ENCODE measurements at regions not wholly inside any gene's neighbourhood (a gene's known extent, or its start where the extent isn't known, plus 50 kb on each side); places are given as distances from the start of the nearest gene placed in this dataset.
"Not testable (repeated sequence)": the region's sequence is repeated elsewhere in the genome, so short reads cannot be mapped to it uniquely, and the experiment has no call there.

GRCh38 chr3:125767641-125768040 is 172.3 kb upstream of the OSBPL11 start:
- Histone ChIP-seq H4K20me1 (ENCODE audit: insufficient read depth) (no peaks in the 10 kb centered on the region), H3K4me3 (no peak overlapping the region), H3K9me2 (ENCODE audit: insufficient read depth) (no peaks in the 10 kb centered on the region), H2AFZ (no peak overlapping the region), H3K27ac (no peak overlapping the region), H3K27me3 (replicated peaks; ENCODE audit: insufficient read depth) (peaks cover 11% of the 10 kb centered on the region), H3F3A (ENCODE audit: insufficient read depth) (no peaks in the 10 kb centered on the region), H3K36me3 (ENCODE audit: low read depth) (no peaks in the 10 kb centered on the region), H3K4me1 (ENCODE audit: insufficient read depth) (no peaks in the 10 kb centered on the region), H3K4me2 (ENCODE audit: unreplicated experiment) (no peak overlapping the region), H3K9me3 (ENCODE audit: low read depth) (no peaks in the 10 kb centered on the region), H3K9ac (no peak overlapping the region), H3K79me2 (ENCODE audit: insufficient read depth) (no peaks in the 10 kb centered on the region)
- 94 to 95% methylated on average over 13 to 14 of the region's 14 CpGs for WGBS, 2 experiments (ENCODE audit: low coverage in 1 of 2, low lambda C conversion rate in 2 of 2, missing lambda C conversion rate in 2 of 2)
- no peak for DNase-seq
- in situ Hi-C loops (cut with MboI): no loop called here
- TF ChIP-seq EZH2phosphoT487 (IDR thresholded peaks at IDR 0.05; ENCODE audit: insufficient read depth, low read depth): no peak
- TF ChIP-seq EZH2 (IDR thresholded peaks at IDR 0.05; ENCODE audit: insufficient read depth, poor library complexity, severe bottlenecking): no peak

- H3K9ac ChIP-seq; H4K20me1 ChIP-seq (ENCODE audit: insufficient read depth); H3K79me2 ChIP-seq (ENCODE audit: insufficient read depth); H3K4me1 ChIP-seq (ENCODE audit: insufficient read depth); H2AFZ ChIP-seq; H3K9me2 ChIP-seq (ENCODE audit: insufficient read depth); in situ Hi-C loops (cut with MboI); H3K27ac ChIP-seq; H3K9me3 ChIP-seq (ENCODE audit: low read depth); H3K4me2 ChIP-seq (ENCODE audit: unreplicated experiment); H3K36me3 ChIP-seq (ENCODE audit: low read depth); H3F3A ChIP-seq (ENCODE audit: insufficient read depth); H3K27me3 ChIP-seq (replicated peaks; ENCODE audit: insufficient read depth); DNase-seq; H3K4me3 ChIP-seq: not testable (repeated sequence)
- 45 to 49% methylated on average over 7 of the region's 7 CpGs for WGBS, 2 experiments (ENCODE audit: low coverage in 1 of 2, low lambda C conversion rate in 2 of 2, missing lambda C conversion rate in 2 of 2)
Measured at GRCh38 chr3:125768821-125769220, 173.5 kb upstream of the OSBPL11 start.

GRCh38 chr3:125771506-125771905 is 176.2 kb upstream of the OSBPL11 start:
- H3K4me2 ChIP-seq (ENCODE audit: unreplicated experiment); H3K36me3 ChIP-seq (ENCODE audit: low read depth); DNase-seq; H4K20me1 ChIP-seq (ENCODE audit: insufficient read depth); in situ Hi-C loops (cut with MboI); H3K9me2 ChIP-seq (ENCODE audit: insufficient read depth); H2AFZ ChIP-seq; H3K4me3 ChIP-seq; H3K27ac ChIP-seq; H3K4me1 ChIP-seq (ENCODE audit: insufficient read depth); H3K9ac ChIP-seq; H3K27me3 ChIP-seq (replicated peaks; ENCODE audit: insufficient read depth); H3K9me3 ChIP-seq (ENCODE audit: low read depth); H3F3A ChIP-seq (ENCODE audit: insufficient read depth); H3K79me2 ChIP-seq (ENCODE audit: insufficient read depth): not testable (repeated sequence)
- WGBS, 2 experiments (ENCODE audit: low coverage in 1 of 2, low lambda C conversion rate in 2 of 2, missing lambda C conversion rate in 2 of 2): 63 to 74% methylated on average over 13 of the region's 13 CpGs

- DNase-seq; H3K79me2 ChIP-seq (ENCODE audit: insufficient read depth); H3K27me3 ChIP-seq (replicated peaks; ENCODE audit: insufficient read depth); H4K20me1 ChIP-seq (ENCODE audit: insufficient read depth); H3F3A ChIP-seq (ENCODE audit: insufficient read depth); H3K4me1 ChIP-seq (ENCODE audit: insufficient read depth); H3K9me2 ChIP-seq (ENCODE audit: insufficient read depth); H3K9ac ChIP-seq; H3K4me3 ChIP-seq; H3K4me2 ChIP-seq (ENCODE audit: unreplicated experiment); H3K27ac ChIP-seq; H3K9me3 ChIP-seq (ENCODE audit: low read depth); in situ Hi-C loops (cut with MboI); H2AFZ ChIP-seq; H3K36me3 ChIP-seq (ENCODE audit: low read depth): not testable (repeated sequence)
- 65% methylated on average over 4 to 7 of the region's 7 CpGs for WGBS, 2 experiments (ENCODE audit: low coverage in 1 of 2, low lambda C conversion rate in 2 of 2, missing lambda C conversion rate in 2 of 2)
Measured at GRCh38 chr3:125774433-125775034, 179.2 kb upstream of the OSBPL11 start.

- H3F3A ChIP-seq (ENCODE audit: insufficient read depth); H3K27me3 ChIP-seq (replicated peaks; ENCODE audit: insufficient read depth); H3K79me2 ChIP-seq (ENCODE audit: insufficient read depth); H3K9ac ChIP-seq; H3K27ac ChIP-seq; H3K9me2 ChIP-seq (ENCODE audit: insufficient read depth); H2AFZ ChIP-seq; H3K4me3 ChIP-seq; H3K4me2 ChIP-seq (ENCODE audit: unreplicated experiment); DNase-seq; in situ Hi-C loops (cut with MboI); H3K36me3 ChIP-seq (ENCODE audit: low read depth); H3K4me1 ChIP-seq (ENCODE audit: insufficient read depth); H4K20me1 ChIP-seq (ENCODE audit: insufficient read depth); H3K9me3 ChIP-seq (ENCODE audit: low read depth): not testable (repeated sequence)
- WGBS, 2 experiments (ENCODE audit: low coverage in 1 of 2, low lambda C conversion rate in 2 of 2, missing lambda C conversion rate in 2 of 2): 10 to 19% methylated on average over 3 of the region's 3 CpGs
Measured at GRCh38 chr3:125775106-125775505, 179.8 kb upstream of the OSBPL11 start.

- H3K9me2 ChIP-seq (ENCODE audit: insufficient read depth); H2AFZ ChIP-seq; H3K79me2 ChIP-seq (ENCODE audit: insufficient read depth); H3K9ac ChIP-seq; H3K4me2 ChIP-seq (ENCODE audit: unreplicated experiment); H3F3A ChIP-seq (ENCODE audit: insufficient read depth); H3K36me3 ChIP-seq (ENCODE audit: low read depth); H4K20me1 ChIP-seq (ENCODE audit: insufficient read depth); H3K4me3 ChIP-seq; H3K9me3 ChIP-seq (ENCODE audit: low read depth); H3K27me3 ChIP-seq (replicated peaks; ENCODE audit: insufficient read depth); DNase-seq; H3K27ac ChIP-seq; H3K4me1 ChIP-seq (ENCODE audit: insufficient read depth); in situ Hi-C loops (cut with MboI): not testable (repeated sequence)
- WGBS, 2 experiments (ENCODE audit: low coverage in 1 of 2, low lambda C conversion rate in 2 of 2, missing lambda C conversion rate in 2 of 2): 33 to 48% methylated on average over 6 to 7 of the region's 7 CpGs
Measured at GRCh38 chr3:125775606-125776294, 180.5 kb upstream of the OSBPL11 start.

GRCh38 chr3:125779276-125779675 is 184.0 kb upstream of the OSBPL11 start:
- H3K9ac ChIP-seq; H3K4me3 ChIP-seq; H2AFZ ChIP-seq; H3K9me3 ChIP-seq (ENCODE audit: low read depth); H3K9me2 ChIP-seq (ENCODE audit: insufficient read depth); H3K36me3 ChIP-seq (ENCODE audit: low read depth); H4K20me1 ChIP-seq (ENCODE audit: insufficient read depth); H3F3A ChIP-seq (ENCODE audit: insufficient read depth); H3K4me2 ChIP-seq (ENCODE audit: unreplicated experiment); in situ Hi-C loops (cut with MboI); H3K79me2 ChIP-seq (ENCODE audit: insufficient read depth); H3K4me1 ChIP-seq (ENCODE audit: insufficient read depth); H3K27me3 ChIP-seq (replicated peaks; ENCODE audit: insufficient read depth); H3K27ac ChIP-seq; DNase-seq: not testable (repeated sequence)
- WGBS, 2 experiments (ENCODE audit: low coverage in 1 of 2, low lambda C conversion rate in 2 of 2, missing lambda C conversion rate in 2 of 2): 68 to 91% methylated on average over 1 of the region's 1 CpG

Measured in GM23248 (cell line).